ENCODE measurements at regions not wholly inside any gene's neighbourhood (a gene's known extent, or its start where the extent isn't known, plus 50 kb on each side); places are given as distances from the start of the nearest gene placed in this dataset.
"Not testable (repeated sequence)": the region's sequence is repeated elsewhere in the genome, so short reads cannot be mapped to it uniquely, and the experiment has no call there.

- H3K27ac ChIP-seq, result no peak overlapping the region
- H3K27me3 ChIP-seq, result no peaks in the 10 kb centered on the region
- intact Hi-C loops (cut with DNase I), result no loop called here
- TF ChIP-seq CTCF (IDR thresholded peaks at IDR 0.05) (no peak), POLR2A (IDR thresholded peaks at IDR 0.05) (no peak)
- WGBS, 4 donors, result 56 to 71% (median 68%) methylated on average over 3 of the region's 3 CpGs
- no peaks in the 10 kb centered on the region for H3K9me3 ChIP-seq (replicated peaks in 1 of 3)
- H3K36me3 ChIP-seq (replicated peaks in 1 of 2), result no peaks in the 10 kb centered on the region
- H3K4me3 ChIP-seq, result no peak overlapping the region
- no peak for DNase-seq
- H3K4me1 ChIP-seq (replicated peaks in 1 of 2), result no peaks in the 10 kb centered on the region
Observed at GRCh38 chr18:59980188-59980637, 80.4 kb downstream of the PMAIP1 start.

GRCh38 chr18:59971871-59972428, 72.2 kb downstream of the PMAIP1 start:
- intact Hi-C loops (cut with DNase I), result no loop called here
- H3K4me3 ChIP-seq, result no peak overlapping the region
- no peak for TF ChIP-seq POLR2A (IDR thresholded peaks at IDR 0.05)
- no peak for TF ChIP-seq CTCF (IDR thresholded peaks at IDR 0.05)

GRCh38 chr18:59971144-59971543, 71.3 kb downstream of the PMAIP1 start:
- intact Hi-C loops (cut with DNase I); H3K27ac ChIP-seq: not testable (repeated sequence)
- 84 to 91% (median 88%) methylated on average over 1 of the region's 1 CpG for WGBS, 4 donors

More at GRCh38 chr18:59971871-59972428, 72.2 kb downstream of the PMAIP1 start:
- no peak for DNase-seq
- Histone ChIP-seq H3K9me3 (replicated peaks in 1 of 3) (no peaks in the 10 kb centered on the region), H3K27me3 (no peaks in the 10 kb centered on the region), H3K4me1 (replicated peaks in 1 of 2) (no peaks in the 10 kb centered on the region), H3K36me3 (replicated peaks in 1 of 2) (no peaks in the 10 kb centered on the region), H3K27ac (no peak overlapping the region)
- 63 to 68% (median 65%) methylated on average over 4 of the region's 4 CpGs for WGBS, 4 donors

GRCh38 chr18:59969477-59970028, 69.8 kb downstream of the PMAIP1 start:
- H3K4me1 ChIP-seq (replicated peaks in 1 of 2); H3K4me3 ChIP-seq; intact Hi-C loops (cut with DNase I); H3K9me3 ChIP-seq (replicated peaks in 1 of 3); H3K27me3 ChIP-seq; H3K27ac ChIP-seq; DNase-seq; H3K36me3 ChIP-seq (replicated peaks in 1 of 2): not testable (repeated sequence)
- WGBS, 4 donors, result 29 to 42% (median 35%) methylated on average over 11 to 54 of the region's 56 CpGs

More at GRCh38 chr18:59971144-59971543, 71.3 kb downstream of the PMAIP1 start:
- H3K9me3 ChIP-seq (replicated peaks in 1 of 3); H3K4me3 ChIP-seq; H3K36me3 ChIP-seq (replicated peaks in 1 of 2); H3K4me1 ChIP-seq (replicated peaks in 1 of 2); DNase-seq; H3K27me3 ChIP-seq: not testable (repeated sequence)

- Histone ChIP-seq H3K4me3 (no peak overlapping the region), H3K9me3 (replicated peaks in 1 of 3) (no peaks in the 10 kb centered on the region), H3K4me1 (replicated peaks in 1 of 2) (no peaks in the 10 kb centered on the region), H3K27ac (no peak overlapping the region), H3K27me3 (peaks cover 4% of the 10 kb centered on the region), H3K36me3 (replicated peaks in 1 of 2) (no peaks in the 10 kb centered on the region)
- no peak for TF ChIP-seq POLR2A (IDR thresholded peaks at IDR 0.05)
- TF ChIP-seq CTCF (IDR thresholded peaks at IDR 0.05), result no peak
- WGBS, 4 donors, result 76 to 94% (median 82%) methylated on average over 2 of the region's 2 CpGs
- DNase-seq, result no peak
- intact Hi-C loops (cut with DNase I), result no loop called here
Observed at GRCh38 chr18:59968583-59968982, 68.8 kb downstream of the PMAIP1 start.

Measured in adrenal gland (tissue), 9 donors.